ENCODE measurements at regions not wholly inside any gene's neighbourhood (a gene's known extent, or its start where the extent isn't known, plus 50 kb on each side); places are given as distances from the start of the nearest gene placed in this dataset.

GRCh38 chr3:102095383-102095782, 246.1 kb downstream of the NFKBIZ start:
- H3K4me2 ChIP-seq (replicated peaks; ENCODE audit: low read depth, low read length, poor library complexity, severe bottlenecking): no peak overlapping the region
- no peaks in the 10 kb centered on the region for H4K20me1 ChIP-seq (ENCODE audit: control insufficient read depth, insufficient read depth, low read length, poor library complexity, severe bottlenecking)
- Mint-ChIP-seq H3K9me3 (ENCODE audit: insufficient read depth) (no peaks in the 10 kb centered on the region), H3K27ac (no peak overlapping the region), H3K27me3 (no peaks in the 10 kb centered on the region), H3K4me1 (peaks cover 4% of the 10 kb centered on the region), H3K4me3 (no peak overlapping the region)
- H2AFZ ChIP-seq (ENCODE audit: insufficient read depth, low read depth, low read length, poor library complexity, severe bottlenecking): no peak overlapping the region
- H3K4me3 ChIP-seq (ENCODE audit: control extremely low read depth in 1 of 5, extremely low read depth in 1 of 5, insufficient read depth in 1 of 5, low read depth in 2 of 5, low read length in 4 of 5): no peak overlapping the region
- ATAC-seq (ENCODE audit: low read depth) (no peak), DNase-seq (no peak)
- peaks cover 0 to 1% (median 0%) of the 10 kb centered on the region in 3 donors for H3K9me3 ChIP-seq (ENCODE audit: control extremely low read depth in 1 of 3, control insufficient read depth in 2 of 3, insufficient read depth in 1 of 3, low read length in 2 of 3)
- H3K27ac ChIP-seq (ENCODE audit: low read length in 2 of 2): no peak overlapping the region
- H3K36me3 ChIP-seq (replicated peaks in 1 of 2; ENCODE audit: control extremely low read depth in 1 of 2, control insufficient read depth in 1 of 2, extremely low read depth in 1 of 2, insufficient read depth in 2 of 2, low read length in 1 of 2): no peaks in the 10 kb centered on the region
- H3K4me1 ChIP-seq (ENCODE audit: control insufficient read depth in 2 of 2, insufficient read depth in 2 of 2, low read length in 2 of 2): no peaks in the 10 kb centered on the region
- no peaks in the 10 kb centered on the region for H3K27me3 ChIP-seq (replicated peaks in 1 of 4; ENCODE audit: control extremely low read depth in 1 of 4, control insufficient read depth in 3 of 4, insufficient read depth in 4 of 4, low read length in 3 of 4)
- no peaks in the 10 kb centered on the region for H3K79me2 ChIP-seq (ENCODE audit: control insufficient read depth, insufficient read depth, low read length)
- POLR2A ChIA-PET: interaction anchor here (0.6 kb wide), 1 partner anchor 59 kb away, joined by 3 read pairs; no protein-coding TSS in a partner anchor
- H3K9ac ChIP-seq (ENCODE audit: low read length): no peak overlapping the region
- intact Hi-C loops (cut with micrococcal nuclease): no loop called here
- WGBS (ENCODE audit: insufficient coverage): 93% methylated on average over 1 of the region's 1 CpG
- no peak for TF ChIP-seq EZH2 (IDR thresholded peaks at IDR 0.05; ENCODE audit: borderline replicate concordance, insufficient read depth, low read depth, low read length, poor library complexity, severe bottlenecking)
- CTCF ChIA-PET: interaction anchor here (0.6 kb wide), 1 partner anchor 35 kb away, joined by 3 read pairs; no protein-coding TSS in a partner anchor

GRCh38 chr3:102096066-102096465, 246.8 kb downstream of the NFKBIZ start:
- Histone ChIP-seq H3K27ac (ENCODE audit: low read length in 2 of 2) (no peak overlapping the region), H3K27me3 (replicated peaks in 1 of 4; ENCODE audit: control extremely low read depth in 1 of 4, control insufficient read depth in 3 of 4, insufficient read depth in 4 of 4, low read length in 3 of 4) (no peaks in the 10 kb centered on the region), H3K9me3 (ENCODE audit: control extremely low read depth in 1 of 3, control insufficient read depth in 2 of 3, insufficient read depth in 1 of 3, low read length in 2 of 3) (peaks cover 0 to 1% (median 0%) of the 10 kb centered on the region in 3 donors), H3K9ac (ENCODE audit: low read length) (no peak overlapping the region), H3K79me2 (ENCODE audit: control insufficient read depth, insufficient read depth, low read length) (no peaks in the 10 kb centered on the region), H3K4me1 (ENCODE audit: control insufficient read depth in 2 of 2, insufficient read depth in 2 of 2, low read length in 2 of 2) (no peaks in the 10 kb centered on the region), H3K4me2 (replicated peaks; ENCODE audit: low read depth, low read length, poor library complexity, severe bottlenecking) (no peak overlapping the region), H4K20me1 (ENCODE audit: control insufficient read depth, insufficient read depth, low read length, poor library complexity, severe bottlenecking) (no peaks in the 10 kb centered on the region), H3K4me3 (ENCODE audit: control extremely low read depth in 1 of 5, extremely low read depth in 1 of 5, insufficient read depth in 1 of 5, low read depth in 2 of 5, low read length in 4 of 5) (no peak overlapping the region), H2AFZ (ENCODE audit: insufficient read depth, low read depth, low read length, poor library complexity, severe bottlenecking) (no peak overlapping the region), H3K36me3 (replicated peaks in 1 of 2; ENCODE audit: control extremely low read depth in 1 of 2, control insufficient read depth in 1 of 2, extremely low read depth in 1 of 2, insufficient read depth in 2 of 2, low read length in 1 of 2) (no peaks in the 10 kb centered on the region)
- ATAC-seq (ENCODE audit: low read depth) (no peak), DNase-seq (no peak)
- intact Hi-C loops (cut with micrococcal nuclease): no loop called here
- Mint-ChIP-seq H3K9me3 (ENCODE audit: insufficient read depth) (no peaks in the 10 kb centered on the region), H3K4me1 (peaks cover 4% of the 10 kb centered on the region), H3K27ac (no peak overlapping the region), H3K4me3 (no peak overlapping the region), H3K27me3 (no peaks in the 10 kb centered on the region)
- WGBS (ENCODE audit: insufficient coverage): no CpG with 5 or more reads among the region's 2 CpGs
- ChIA-PET CTCF (no interaction called here), POLR2A (interaction anchor here (0.6 kb wide), 1 partner anchor 58 kb away, joined by 3 read pairs; no protein-coding TSS in a partner anchor)
- TF ChIP-seq CTCF (IDR thresholded peaks at IDR 0.05) (no peak), EZH2 (IDR thresholded peaks at IDR 0.05; ENCODE audit: borderline replicate concordance, insufficient read depth, low read depth, low read length, poor library complexity, severe bottlenecking) (no peak)

Data from B cell (primary cell).